ENCODE measurements at regions not wholly inside any gene's neighbourhood (a gene's known extent, or its start where the extent isn't known, plus 50 kb on each side); places are given as distances from the start of the nearest gene placed in this dataset.

DNA sequence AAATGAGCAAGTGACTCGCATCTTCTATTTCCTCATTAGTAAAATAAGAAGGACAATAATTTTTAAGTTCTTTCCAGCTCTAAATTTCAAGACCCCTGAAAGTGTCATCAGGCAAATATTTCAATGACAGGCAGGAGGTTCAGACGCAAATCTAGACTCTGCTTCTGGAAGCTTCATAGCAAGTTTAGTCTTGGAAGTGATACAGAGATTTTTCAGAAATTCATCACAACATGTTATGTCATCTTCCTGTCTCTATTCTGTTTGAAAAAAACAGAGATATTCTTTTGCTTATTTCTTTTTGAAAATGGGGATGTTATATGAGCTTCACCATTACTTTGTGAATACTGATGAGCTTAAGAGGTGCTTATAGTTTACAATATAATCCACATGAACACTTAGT is 74.0 kb downstream of the C3orf85 start:
- Histone ChIP-seq H3K9me3 (ENCODE audit: control insufficient read depth, low read length) (no peaks in the 10 kb centered on the region), H3K27ac (ENCODE audit: low read depth in 1 of 2, low read length in 2 of 2) (no peak overlapping the region), H3K4me1 (ENCODE audit: control insufficient read depth in 1 of 2, insufficient read depth in 2 of 2, low read length in 2 of 2) (no peaks in the 10 kb centered on the region), H3K36me3 (ENCODE audit: control insufficient read depth in 1 of 2, insufficient read depth in 2 of 2, low read length in 1 of 2) (no peaks in the 10 kb centered on the region), H3K27me3 (ENCODE audit: control insufficient read depth in 1 of 2, insufficient read depth in 2 of 2, low read length in 1 of 2) (no peaks in the 10 kb centered on the region), H3K4me3 (ENCODE audit: low read length in 2 of 2) (no peak overlapping the region)
- DNase-seq = no peak
- intact Hi-C loops (cut with DNase I) = no loop called here
- WGBS, 2 donors = 55 to 65% methylated on average over 2 of the region's 2 CpGs
- no peak for ATAC-seq (ENCODE audit: low FRiP score)

DNA sequence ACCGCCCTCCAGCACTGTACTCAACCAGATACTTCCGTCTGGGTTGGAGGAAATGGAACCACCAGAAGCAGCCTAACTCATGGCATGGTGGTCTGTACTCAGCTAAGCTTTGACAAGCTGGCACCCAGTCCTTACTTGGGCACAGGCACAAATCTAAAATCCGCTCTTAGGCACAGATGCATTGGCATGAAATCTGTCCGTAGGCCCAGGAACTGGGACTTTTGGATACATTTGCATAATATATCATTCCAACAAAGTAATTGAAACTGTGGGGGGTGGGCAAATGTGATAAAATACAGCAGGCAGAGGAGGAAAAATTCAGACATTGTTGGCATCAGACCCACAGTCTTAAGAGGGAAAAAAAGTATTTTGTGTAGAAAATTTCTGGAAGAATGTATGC is 75.4 kb downstream of the C3orf85 start:
- Histone ChIP-seq H3K9me3 (ENCODE audit: control insufficient read depth, low read length) (no peaks in the 10 kb centered on the region), H3K27ac (ENCODE audit: low read depth in 1 of 2, low read length in 2 of 2) (no peak overlapping the region), H3K27me3 (ENCODE audit: control insufficient read depth in 1 of 2, insufficient read depth in 2 of 2, low read length in 1 of 2) (no peaks in the 10 kb centered on the region), H3K36me3 (ENCODE audit: control insufficient read depth in 1 of 2, insufficient read depth in 2 of 2, low read length in 1 of 2) (no peaks in the 10 kb centered on the region), H3K4me3 (ENCODE audit: low read length in 2 of 2) (no peak overlapping the region), H3K4me1 (ENCODE audit: control insufficient read depth in 1 of 2, insufficient read depth in 2 of 2, low read length in 2 of 2) (no peaks in the 10 kb centered on the region)
- 58 to 70% methylated on average over 4 of the region's 4 CpGs for WGBS, 2 donors
- no peak for ATAC-seq (ENCODE audit: low FRiP score)
- intact Hi-C loops (cut with DNase I) = loop anchor here in 1 of 2 donors (1.0 kb wide), 1 partner anchor 25 kb away; no protein-coding TSS in a partner anchor
- DNase-seq = no peak

DNA sequence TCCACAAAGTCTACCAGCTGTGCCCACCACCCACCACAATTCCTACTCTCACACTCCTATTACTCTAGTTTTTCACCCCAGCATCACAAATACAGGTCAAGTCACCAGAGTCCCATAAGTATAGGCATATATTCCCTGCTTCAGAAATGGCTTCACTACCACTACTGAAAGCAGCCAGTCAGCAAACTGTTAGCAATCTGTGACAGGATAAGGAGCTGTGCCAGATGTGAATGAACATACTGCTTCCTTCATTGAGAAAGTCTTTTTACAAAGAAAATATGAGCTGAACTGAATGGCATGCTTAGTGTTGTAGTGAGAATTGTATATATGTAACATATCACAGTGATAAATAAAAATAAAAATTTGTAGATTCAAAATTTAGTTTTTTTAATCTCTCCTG is 76.8 kb downstream of the C3orf85 start:
- intact Hi-C loops (cut with DNase I) = no loop called here

DNA sequence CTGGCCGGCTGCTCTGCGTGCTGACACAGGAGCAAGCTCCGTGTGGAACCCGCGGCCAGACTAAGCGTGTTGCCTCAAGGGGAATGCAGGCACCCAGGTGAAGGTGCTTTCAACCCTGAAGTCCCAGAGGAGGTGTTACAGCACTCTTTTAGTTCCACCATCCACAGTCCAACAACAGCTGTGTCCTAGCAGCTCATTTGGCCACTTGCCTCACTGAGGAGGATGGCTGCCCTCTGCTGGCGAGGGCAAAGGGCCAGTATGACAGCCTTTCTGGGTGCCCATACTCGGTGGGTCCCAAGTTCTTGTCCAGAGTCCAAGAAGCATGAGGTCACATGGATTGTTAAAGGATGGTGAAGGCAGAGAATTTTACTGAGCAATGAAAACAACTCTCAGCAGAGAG is 87.8 kb downstream of the C3orf85 start:
- WGBS, 2 donors = 85 to 88% methylated on average over 8 of the region's 8 CpGs
- H3K4me1 ChIP-seq (ENCODE audit: control insufficient read depth in 1 of 2, insufficient read depth in 2 of 2, low read length in 2 of 2) = no peaks in the 10 kb centered on the region
- no peak for ATAC-seq (ENCODE audit: low FRiP score)

More for the DNA sequence above, 76.8 kb downstream of the C3orf85 start:
- no peaks in the 10 kb centered on the region for H3K9me3 ChIP-seq (ENCODE audit: control insufficient read depth, low read length)
- ATAC-seq (ENCODE audit: low FRiP score) (no peak), DNase-seq (no peak)
- H3K4me3 ChIP-seq (ENCODE audit: low read length in 2 of 2) = no peak overlapping the region
- H3K27ac ChIP-seq (ENCODE audit: low read depth in 1 of 2, low read length in 2 of 2) = no peak overlapping the region
- H3K27me3 ChIP-seq (ENCODE audit: control insufficient read depth in 1 of 2, insufficient read depth in 2 of 2, low read length in 1 of 2) = no peaks in the 10 kb centered on the region
- H3K4me1 ChIP-seq (ENCODE audit: control insufficient read depth in 1 of 2, insufficient read depth in 2 of 2, low read length in 2 of 2) = no peaks in the 10 kb centered on the region
- no peaks in the 10 kb centered on the region for H3K36me3 ChIP-seq (ENCODE audit: control insufficient read depth in 1 of 2, insufficient read depth in 2 of 2, low read length in 1 of 2)

DNA sequence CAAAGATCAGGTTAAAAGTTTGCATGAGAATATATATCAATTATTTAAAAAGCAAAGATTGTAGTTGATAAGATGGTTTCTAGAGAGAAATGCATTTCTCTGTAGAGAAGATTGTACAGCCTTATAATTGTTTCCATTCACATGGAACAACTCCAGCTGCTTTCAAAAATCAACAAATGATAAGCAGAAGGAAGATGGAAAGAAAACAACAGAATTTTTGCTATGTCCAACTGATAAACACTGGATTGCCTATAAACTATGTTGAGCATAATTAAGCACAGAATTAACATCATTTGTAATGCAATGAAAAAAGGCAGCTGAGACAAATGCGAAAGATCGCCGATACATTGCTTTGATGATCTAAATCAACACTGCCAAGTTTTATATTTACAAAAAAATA is 89.0 kb downstream of the C3orf85 start:
- H3K4me3 ChIP-seq (ENCODE audit: low read length in 2 of 2) = no peak overlapping the region
- intact Hi-C loops (cut with DNase I) = no loop called here
- H3K27ac ChIP-seq (ENCODE audit: low read depth in 1 of 2, low read length in 2 of 2) = no peak overlapping the region
- 75 to 76% methylated on average over 3 of the region's 3 CpGs for WGBS, 2 donors
- no peaks in the 10 kb centered on the region for H3K9me3 ChIP-seq (ENCODE audit: control insufficient read depth, low read length)
- H3K4me1 ChIP-seq (ENCODE audit: control insufficient read depth in 1 of 2, insufficient read depth in 2 of 2, low read length in 2 of 2) = no peaks in the 10 kb centered on the region
- H3K36me3 ChIP-seq (ENCODE audit: control insufficient read depth in 1 of 2, insufficient read depth in 2 of 2, low read length in 1 of 2) = no peaks in the 10 kb centered on the region
- no peak for DNase-seq
- no peak for ATAC-seq (ENCODE audit: low FRiP score)
- no peaks in the 10 kb centered on the region for H3K27me3 ChIP-seq (ENCODE audit: control insufficient read depth in 1 of 2, insufficient read depth in 2 of 2, low read length in 1 of 2)

More for the DNA sequence above, 87.8 kb downstream of the C3orf85 start:
- Histone ChIP-seq H3K27ac (ENCODE audit: low read depth in 1 of 2, low read length in 2 of 2) (no peak overlapping the region), H3K27me3 (ENCODE audit: control insufficient read depth in 1 of 2, insufficient read depth in 2 of 2, low read length in 1 of 2) (no peaks in the 10 kb centered on the region), H3K36me3 (ENCODE audit: control insufficient read depth in 1 of 2, insufficient read depth in 2 of 2, low read length in 1 of 2) (no peaks in the 10 kb centered on the region), H3K9me3 (ENCODE audit: control insufficient read depth, low read length) (no peaks in the 10 kb centered on the region), H3K4me3 (ENCODE audit: low read length in 2 of 2) (no peak overlapping the region)
- intact Hi-C loops (cut with DNase I) = no loop called here
- DNase-seq = no peak

DNA sequence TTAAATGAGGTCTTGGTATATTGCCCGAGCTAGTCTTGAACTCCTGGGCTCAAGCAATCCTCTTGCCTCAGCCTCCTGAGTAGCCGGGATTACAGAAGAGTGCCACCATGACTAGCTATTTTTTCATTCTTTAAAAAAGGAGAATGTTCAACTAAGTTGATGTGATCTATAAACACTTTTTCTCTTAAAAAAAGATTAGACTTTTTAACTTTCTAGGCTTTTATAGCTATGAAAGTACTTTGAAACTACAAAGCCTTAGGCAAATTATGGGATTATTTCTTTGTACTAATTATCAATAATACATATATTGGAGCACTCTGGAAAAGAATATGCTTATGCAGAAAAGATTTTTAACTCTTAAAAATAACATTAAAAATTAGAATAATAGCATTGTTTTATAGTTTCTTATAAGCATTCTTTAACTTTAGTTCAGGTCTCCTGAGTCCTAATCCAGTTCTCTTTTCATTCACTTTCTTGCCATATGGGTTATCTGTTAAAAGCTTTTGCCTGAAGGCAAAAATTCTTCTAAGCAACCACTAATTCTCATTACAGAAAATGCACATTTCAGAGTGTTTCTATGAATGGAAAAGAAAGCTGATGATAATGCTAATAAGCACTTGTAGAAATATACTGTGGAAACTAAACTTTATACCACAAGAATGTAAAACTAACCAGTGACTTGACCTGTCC is 87.8 kb downstream of the DPPA2 start:
- H3K4me3 ChIP-seq (ENCODE audit: low read length in 2 of 2) = no peak overlapping the region
- ATAC-seq (ENCODE audit: low FRiP score) (no peak), DNase-seq (no peak)
- intact Hi-C loops (cut with DNase I) = no loop called here
- H3K27me3 ChIP-seq (ENCODE audit: control insufficient read depth in 1 of 2, insufficient read depth in 2 of 2, low read length in 1 of 2) = no peaks in the 10 kb centered on the region
- H3K4me1 ChIP-seq (ENCODE audit: control insufficient read depth in 1 of 2, insufficient read depth in 2 of 2, low read length in 2 of 2) = no peaks in the 10 kb centered on the region
- 85 to 90% methylated on average over 2 of the region's 2 CpGs for WGBS, 2 donors
- no peaks in the 10 kb centered on the region for H3K9me3 ChIP-seq (ENCODE audit: control insufficient read depth, low read length)
- H3K36me3 ChIP-seq (ENCODE audit: control insufficient read depth in 1 of 2, insufficient read depth in 2 of 2, low read length in 1 of 2) = no peaks in the 10 kb centered on the region
- H3K27ac ChIP-seq (ENCODE audit: low read depth in 1 of 2, low read length in 2 of 2) = no peak overlapping the region

DNA sequence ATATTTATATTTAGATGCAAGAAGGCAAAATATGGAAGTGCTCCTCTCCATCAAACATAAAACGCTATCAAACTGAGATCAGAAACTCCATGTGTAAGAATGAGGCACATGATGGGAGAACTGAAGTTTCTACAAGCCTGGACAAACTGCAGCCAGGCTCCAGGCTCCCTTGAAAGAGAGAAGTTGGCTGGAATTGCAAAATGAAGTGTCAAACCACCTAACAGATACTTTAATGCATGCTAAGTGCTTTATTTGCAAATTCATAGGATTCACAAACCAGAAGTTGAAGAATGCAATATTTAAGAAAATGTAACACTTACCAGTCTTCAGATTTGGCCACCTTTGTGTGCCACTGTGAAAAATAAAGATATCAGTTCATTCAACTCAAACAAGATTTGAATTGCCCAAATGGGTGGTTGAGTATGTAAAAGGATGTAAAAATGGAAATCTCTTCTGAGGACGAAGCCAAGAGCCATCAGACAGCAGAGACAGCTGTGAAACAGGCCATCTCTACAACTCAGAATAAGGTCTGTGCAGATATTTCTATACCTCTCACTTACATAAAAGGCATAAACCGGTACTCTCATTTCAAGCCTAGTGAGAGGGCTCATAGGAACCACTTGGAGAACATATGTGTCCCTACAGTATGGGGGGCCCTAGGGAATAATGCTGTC is 87.0 kb downstream of the DPPA2 start:
- intact Hi-C loops (cut with DNase I) = no loop called here
- 79 to 82% methylated on average over 3 of the region's 3 CpGs for WGBS, 2 donors
- Histone ChIP-seq H3K27me3 (ENCODE audit: control insufficient read depth in 1 of 2, insufficient read depth in 2 of 2, low read length in 1 of 2) (no peaks in the 10 kb centered on the region), H3K27ac (ENCODE audit: low read depth in 1 of 2, low read length in 2 of 2) (no peak overlapping the region), H3K4me1 (ENCODE audit: control insufficient read depth in 1 of 2, insufficient read depth in 2 of 2, low read length in 2 of 2) (no peaks in the 10 kb centered on the region), H3K9me3 (ENCODE audit: control insufficient read depth, low read length) (no peaks in the 10 kb centered on the region), H3K36me3 (ENCODE audit: control insufficient read depth in 1 of 2, insufficient read depth in 2 of 2, low read length in 1 of 2) (no peaks in the 10 kb centered on the region), H3K4me3 (ENCODE audit: low read length in 2 of 2) (no peak overlapping the region)
- DNase-seq = no peak
- no peak for ATAC-seq (ENCODE audit: low FRiP score)

DNA sequence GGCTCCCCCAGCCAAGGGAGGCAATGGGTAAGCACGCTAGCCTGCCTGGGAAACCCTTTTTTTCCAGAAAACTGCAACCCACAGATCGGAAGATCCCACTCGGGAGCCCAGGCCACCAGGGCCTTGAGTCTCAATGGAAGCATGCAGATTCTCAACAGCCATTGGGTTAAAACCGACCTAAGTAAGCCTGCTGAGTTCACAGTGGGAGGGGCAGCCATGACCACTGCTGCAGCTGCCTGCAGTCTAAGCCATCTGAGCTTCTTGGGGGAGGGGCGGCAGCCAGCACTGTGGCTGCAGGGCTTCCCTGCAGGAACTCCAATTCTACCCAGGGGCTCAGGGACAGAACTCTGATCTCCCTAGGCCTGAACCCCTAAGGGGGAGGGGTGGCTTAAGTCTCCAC is 82.0 kb downstream of the DPPA2 start:
- DNase-seq (no peak), ATAC-seq (ENCODE audit: low FRiP score) (no peak)
- H3K4me3 ChIP-seq (ENCODE audit: low read length in 2 of 2) = no peak overlapping the region
- no peaks in the 10 kb centered on the region for H3K9me3 ChIP-seq (ENCODE audit: control insufficient read depth, low read length)
- H3K27me3 ChIP-seq (ENCODE audit: control insufficient read depth in 1 of 2, insufficient read depth in 2 of 2, low read length in 1 of 2) = no peaks in the 10 kb centered on the region
- intact Hi-C loops (cut with DNase I) = no loop called here
- whole genome bisulfite sequencing, 2 donors = 66 to 70% methylated on average over 5 of the region's 5 CpGs
- no peak overlapping the region for H3K27ac ChIP-seq (ENCODE audit: low read depth in 1 of 2, low read length in 2 of 2)
- no peaks in the 10 kb centered on the region for H3K36me3 ChIP-seq (ENCODE audit: control insufficient read depth in 1 of 2, insufficient read depth in 2 of 2, low read length in 1 of 2)
- H3K4me1 ChIP-seq (ENCODE audit: control insufficient read depth in 1 of 2, insufficient read depth in 2 of 2, low read length in 2 of 2) = no peaks in the 10 kb centered on the region

DNA sequence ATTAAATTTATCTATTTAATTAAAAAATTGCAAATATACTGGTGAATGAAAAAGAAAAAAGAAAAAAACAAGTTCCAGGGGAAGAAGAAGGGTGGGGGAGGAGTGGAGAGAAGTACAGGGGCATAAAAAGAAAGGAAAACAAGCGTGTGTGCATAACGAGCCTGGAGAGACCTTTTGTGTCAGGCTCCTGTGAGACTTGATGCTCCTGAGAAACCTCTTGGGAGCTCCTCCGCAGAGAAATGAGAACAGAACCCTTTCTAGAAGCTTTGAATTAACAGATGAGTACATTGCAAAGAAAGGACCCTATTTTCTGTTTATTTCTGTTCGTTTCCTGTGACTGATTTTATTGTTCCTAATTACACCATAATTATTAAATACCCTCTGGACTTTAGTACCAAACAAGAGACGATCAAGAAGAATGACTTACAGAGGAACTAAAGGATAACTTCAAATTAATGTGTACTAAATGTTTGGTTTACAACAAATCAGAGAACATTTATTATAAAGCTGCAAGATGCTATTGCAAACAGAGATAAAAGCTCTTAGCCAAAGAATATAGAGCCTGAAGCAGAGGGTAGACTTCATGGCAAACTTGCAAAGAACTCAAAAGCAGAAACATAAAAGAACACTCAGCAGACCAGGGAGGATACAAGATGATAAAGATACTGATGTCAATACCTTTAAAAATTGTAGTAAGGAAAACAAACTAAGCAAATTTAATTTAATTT is 74.7 kb downstream of the DPPA2 start:
- Histone ChIP-seq H3K27me3 (ENCODE audit: control insufficient read depth in 1 of 2, insufficient read depth in 2 of 2, low read length in 1 of 2) (no peaks in the 10 kb centered on the region), H3K4me3 (ENCODE audit: low read length in 2 of 2) (no peak overlapping the region), H3K27ac (ENCODE audit: low read depth in 1 of 2, low read length in 2 of 2) (no peak overlapping the region), H3K9me3 (ENCODE audit: control insufficient read depth, low read length) (no peaks in the 10 kb centered on the region), H3K4me1 (ENCODE audit: control insufficient read depth in 1 of 2, insufficient read depth in 2 of 2, low read length in 2 of 2) (no peaks in the 10 kb centered on the region), H3K36me3 (ENCODE audit: control insufficient read depth in 1 of 2, insufficient read depth in 2 of 2, low read length in 1 of 2) (no peaks in the 10 kb centered on the region)
- no peak for ATAC-seq (ENCODE audit: low FRiP score)
- no peak for DNase-seq
- 17 to 18% methylated on average over 5 of the region's 5 CpGs for WGBS, 2 donors
- intact Hi-C loops (cut with DNase I) = no loop called here

All from aorta (tissue), 5 donors.